Renal cortical epithelial cell (primary cell): ENCODE measurements at regions not wholly inside any gene's neighbourhood (a gene's known extent, or its start where the extent isn't known, plus 50 kb on each side); places are given as distances from the start of the nearest gene placed in this dataset.

Experiments
- DNase-seq: peaks from one replicate; pipeline ENCODE4 v3.0.0-alpha.2; 2011; ENCODE audit warnings: low read depth

DNA sequence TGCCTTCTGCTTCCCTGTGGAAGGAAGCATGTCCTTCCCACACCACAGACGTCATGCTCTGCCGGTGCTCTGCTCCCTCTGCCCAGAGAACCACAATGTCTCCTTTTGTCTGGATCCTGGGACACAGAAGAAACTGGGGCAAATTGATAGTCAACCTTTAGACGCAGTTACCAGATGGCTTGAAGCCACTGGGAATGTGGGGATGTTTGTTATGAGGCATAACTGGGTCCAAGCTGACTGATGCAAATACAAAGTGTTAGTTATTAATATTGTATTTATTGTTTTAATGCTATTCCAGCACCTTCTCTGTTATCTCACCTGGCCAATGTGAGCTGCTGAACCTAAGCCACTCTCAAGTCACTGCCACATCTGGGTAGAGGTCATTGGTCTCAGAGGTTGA is 322.2 kb downstream of the SHANK2 start:
- DNase-seq: no peak

DNA sequence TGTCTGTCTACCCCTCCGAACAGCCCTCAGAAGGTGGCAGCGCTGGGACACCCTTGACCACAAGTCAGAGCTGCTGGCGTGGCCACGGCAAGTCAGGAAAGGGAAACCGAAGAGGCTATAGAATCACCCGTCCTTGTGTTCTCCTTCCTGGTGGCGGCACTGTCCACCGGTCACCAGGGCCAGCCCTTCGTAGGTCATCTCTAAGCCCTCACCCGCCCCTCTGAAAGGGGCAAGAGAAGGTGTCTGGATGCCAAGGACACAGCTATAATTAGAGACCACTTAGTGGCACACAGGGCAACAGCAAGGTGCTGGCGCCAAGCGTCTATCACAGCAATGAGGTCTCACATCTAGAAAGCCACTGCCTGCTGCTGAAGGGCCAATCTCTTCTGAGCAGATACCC is 320.9 kb downstream of the SHANK2 start:
- DNase-seq: no peak

DNA sequence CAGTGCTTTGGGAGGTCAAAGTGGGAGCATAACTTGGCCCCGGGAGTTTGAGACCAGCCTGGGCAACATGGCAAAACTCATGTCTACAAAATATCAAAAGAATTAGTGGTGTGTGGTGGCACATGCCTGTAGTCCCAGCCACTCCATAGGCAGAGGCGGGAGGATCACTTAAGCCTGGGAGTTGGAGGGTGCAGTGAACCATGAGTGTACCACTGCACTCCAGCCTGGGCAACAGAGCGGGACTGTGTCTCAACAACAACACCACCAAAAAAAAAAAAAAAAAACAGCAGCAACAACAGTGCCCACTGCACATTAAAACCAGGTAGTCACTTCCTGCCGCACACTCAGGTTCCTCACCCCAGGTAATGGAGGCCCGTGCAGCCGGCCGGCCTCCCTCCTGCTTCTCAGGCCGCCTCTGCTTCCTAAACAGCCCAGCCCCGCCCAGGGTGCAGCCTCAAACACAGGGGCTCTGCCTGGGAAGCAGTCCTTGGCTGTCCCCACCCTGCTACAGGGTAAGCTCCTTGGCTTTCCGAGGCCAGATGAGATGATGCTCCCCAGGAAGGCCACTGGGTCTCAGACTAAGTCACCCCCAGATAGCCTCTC is 318.3 kb downstream of the SHANK2 start:
- peak; percentile 66 for DNase-seq

DNA sequence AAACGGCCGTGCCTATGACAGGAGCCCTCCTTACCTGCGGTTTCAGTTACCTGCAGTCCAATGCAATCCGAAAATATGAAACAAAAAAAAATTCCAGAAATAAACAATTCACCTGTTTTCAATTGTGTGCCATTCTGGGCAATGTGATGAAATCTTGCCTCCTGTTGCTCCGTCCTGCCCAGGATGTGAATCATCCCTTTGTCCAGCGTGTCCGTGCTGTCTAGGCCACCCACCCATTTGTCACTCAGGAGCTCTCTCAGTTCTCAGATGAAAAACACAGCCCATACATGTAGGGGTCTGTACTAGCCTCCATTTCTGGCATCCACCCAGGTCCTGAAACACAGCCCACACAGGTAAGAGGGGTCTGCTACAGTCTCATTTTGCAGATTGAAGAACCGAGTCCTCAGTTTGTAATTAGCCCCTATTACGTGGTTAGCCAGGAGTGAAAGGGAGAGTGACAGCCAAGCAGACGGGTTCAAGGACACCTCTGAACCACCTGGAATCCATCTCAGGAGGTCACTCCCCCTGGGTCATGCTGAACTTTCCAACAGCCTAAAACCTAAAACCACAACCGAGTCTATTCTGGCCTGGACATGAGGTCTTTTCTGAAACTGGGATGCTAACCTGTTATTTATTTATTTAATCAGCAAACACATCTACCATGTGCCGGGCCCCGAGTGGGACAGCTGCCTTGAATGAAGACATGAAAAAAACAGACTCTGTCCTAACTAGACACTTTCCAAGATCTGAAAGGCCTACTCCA is 317.2 kb downstream of the SHANK2 start:
- DNase-seq: peak; percentile 65

DNA sequence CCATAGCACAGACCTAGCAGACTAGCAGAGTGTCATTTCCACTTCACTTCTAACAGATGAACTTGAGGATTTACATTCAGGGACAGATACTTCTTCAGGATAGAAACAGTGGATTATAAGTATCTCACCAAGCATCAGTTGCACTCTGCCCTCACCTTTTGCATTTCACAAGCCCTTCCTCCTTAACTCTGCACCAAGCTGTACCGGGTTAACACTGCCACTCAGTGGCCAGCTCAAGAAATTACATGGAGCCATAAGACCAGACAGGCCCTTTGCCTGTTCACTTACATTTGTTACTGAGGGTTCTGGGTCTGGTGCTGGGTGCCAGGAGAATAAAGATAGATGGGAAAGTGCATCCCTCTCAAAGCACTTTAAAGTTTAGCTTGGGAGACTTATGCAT is 309.8 kb downstream of the SHANK2 start:
- no peak for DNase-seq

DNA sequence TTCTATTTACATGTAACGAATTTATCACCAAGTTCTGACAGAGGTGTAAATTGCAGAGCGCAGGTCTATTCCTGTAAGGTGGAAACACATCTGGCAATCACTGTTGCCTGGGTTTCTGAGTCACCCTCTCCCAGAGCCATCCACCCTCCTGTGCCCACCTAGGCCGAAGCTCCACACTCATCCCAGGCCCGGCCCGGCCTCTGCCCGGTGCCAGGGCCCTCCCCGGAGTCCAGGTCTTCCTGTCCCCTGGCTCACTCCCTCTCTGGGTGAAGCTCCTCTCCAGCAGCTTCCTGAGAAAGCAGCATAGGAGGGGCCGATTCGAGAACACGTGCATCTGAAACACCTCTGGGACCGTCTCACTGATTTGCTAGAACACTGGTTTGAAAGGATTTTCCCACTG is 308.2 kb downstream of the SHANK2 start:
- DNase-seq: no peak

GRCh38 chr11:70944636-70945035 is 307.7 kb downstream of the SHANK2 start:
- DNase-seq: no peak

DNA sequence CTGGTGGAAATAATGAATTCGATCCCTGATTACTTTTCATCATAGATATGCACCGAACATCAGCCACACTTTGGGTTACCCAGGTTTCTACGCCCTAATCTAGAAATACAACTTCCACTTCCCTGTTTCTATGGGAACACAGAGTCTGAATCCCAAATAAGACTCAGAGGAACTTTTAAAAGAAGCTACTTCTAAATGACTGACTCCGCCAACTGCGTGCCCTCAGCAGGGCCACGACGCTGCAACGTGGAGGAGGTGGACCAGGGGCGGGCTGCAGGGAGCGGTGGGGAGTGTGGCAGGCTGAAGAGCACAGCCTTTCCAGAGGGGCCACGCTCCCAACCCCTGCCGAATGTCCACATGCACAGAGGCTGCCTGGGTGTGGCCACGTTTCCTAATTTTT is 304.0 kb downstream of the SHANK2 start:
- no peak for DNase-seq

DNA sequence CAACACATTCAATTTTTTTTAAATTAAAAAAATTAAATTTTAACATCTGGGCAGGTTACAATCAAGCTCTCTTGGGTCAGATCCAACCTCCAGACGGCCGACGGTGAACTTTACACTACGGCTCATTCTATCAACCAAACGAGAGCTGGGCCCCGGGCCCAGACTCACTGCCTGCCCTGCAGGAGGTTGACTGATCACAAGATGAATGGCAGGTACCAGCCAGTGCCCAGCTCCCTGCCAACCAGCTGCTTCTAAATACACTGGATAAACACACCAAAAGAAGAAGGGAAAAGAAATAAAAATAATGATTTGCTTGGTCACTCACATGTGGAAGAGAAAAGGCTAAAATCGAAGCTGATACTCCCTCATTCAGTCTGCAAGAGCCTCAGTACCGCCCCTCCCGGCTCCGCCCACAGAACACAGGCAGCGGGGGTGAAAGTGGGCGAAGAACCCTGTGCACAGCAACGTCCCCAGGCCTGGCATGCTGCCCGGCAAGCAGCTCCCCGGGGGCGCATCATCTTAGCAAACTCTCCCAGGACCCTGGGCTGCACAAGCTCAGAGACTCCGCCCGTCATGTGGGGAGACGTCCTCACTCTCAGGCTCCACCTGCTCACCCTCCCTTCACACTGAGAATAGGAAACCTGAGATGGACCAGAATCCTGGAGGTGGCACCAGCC is 303.4 kb downstream of the SHANK2 start:
- DNase-seq: peak; percentile 62

DNA sequence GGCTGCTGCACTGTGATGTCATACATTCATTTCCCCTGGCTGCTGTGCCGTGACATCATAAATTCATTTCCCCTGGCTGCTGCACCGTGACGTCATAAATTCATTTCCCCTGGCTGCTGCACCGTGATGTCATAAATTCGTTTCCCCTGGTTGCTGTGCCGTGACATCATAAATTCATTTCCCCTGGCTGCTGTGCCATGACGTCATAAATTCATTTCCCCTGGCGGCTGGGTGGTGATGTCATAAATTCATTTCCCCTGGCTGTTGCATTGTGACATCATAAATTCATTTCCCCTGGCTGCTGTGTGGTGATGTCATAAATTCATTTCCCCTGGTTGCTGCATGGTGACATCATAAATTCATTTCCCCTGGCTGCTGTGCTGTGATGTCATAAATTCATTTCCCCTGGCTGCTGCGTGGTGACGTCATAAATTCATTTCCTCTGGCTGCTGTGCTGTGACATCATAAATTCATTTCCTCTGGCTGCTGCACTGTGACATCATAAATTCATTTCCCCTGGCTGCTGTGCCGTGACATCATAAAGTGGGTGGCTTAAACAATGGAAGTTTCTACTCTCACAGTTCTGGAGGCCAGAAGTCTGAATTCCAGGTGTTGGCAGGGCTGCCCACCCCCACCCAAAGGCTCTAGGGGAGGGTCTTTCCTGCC is 301.1 kb downstream of the SHANK2 start:
- DNase-seq: no peak

GRCh38 chr11:70952191-70952590 is 300.2 kb downstream of the SHANK2 start:
- no peak for DNase-seq

DNA sequence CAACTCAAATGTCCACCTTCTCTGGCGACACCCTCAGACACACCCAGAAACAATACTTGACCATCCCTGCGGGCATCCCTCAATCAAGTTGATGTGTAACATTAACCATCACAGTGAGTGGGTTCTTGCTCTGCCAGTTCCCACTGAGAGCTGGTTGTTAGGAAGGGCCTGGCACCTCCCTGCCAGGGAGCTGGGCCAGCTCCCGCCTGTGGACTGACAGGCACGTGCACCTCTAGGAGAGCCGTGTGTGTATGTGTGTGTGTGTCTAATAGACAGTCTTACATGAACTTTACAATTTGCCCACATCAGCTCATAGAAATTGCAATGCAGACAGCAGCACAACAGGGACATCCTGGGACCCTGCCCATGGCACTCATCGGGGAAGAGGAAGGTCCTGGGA is 298.7 kb downstream of the SHANK2 start:
- DNase-seq: no peak

DNA sequence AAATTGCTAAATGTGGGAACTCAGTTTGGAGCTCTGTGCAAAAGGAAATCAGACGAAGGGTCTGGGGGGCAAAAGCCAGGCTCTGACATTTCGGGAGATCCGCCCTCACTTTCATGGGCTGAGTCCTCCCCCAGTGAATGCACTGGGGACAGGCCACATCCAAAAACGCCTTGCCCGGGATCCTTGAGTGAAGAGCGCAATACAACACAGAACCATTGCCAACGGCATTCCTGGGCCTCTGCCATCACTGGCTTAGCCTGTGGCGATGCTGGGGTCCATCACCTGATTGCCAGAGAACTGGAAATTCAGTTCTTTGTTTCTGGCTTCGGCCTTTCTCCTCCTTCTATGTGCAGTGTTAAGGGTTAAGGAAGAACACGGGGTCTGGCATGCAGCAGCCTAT is 297.9 kb downstream of the SHANK2 start:
- DNase-seq: no peak
